Gastroesophageal sphincter (tissue), 4 donors: ENCODE measurements at regions not wholly inside any gene's neighbourhood (a gene's known extent, or its start where the extent isn't known, plus 50 kb on each side); places are given as distances from the start of the nearest gene placed in this dataset.

Experiments
- ATAC-seq: fragments of 150-250 bp; one replicate; pipeline ENCODE4 v1.9.1; 2016; ENCODE audit warnings: mild to moderate bottlenecking, moderate library complexity
- H3K27ac ChIP-seq, 4 donors: fragments of 200-600 bp; sonication (generic) in 3 of 4; 1 replicate in 3 of 4; 2 replicates in 1 of 4; pipeline ENCODE4 v1.5.1; 2016 to 2019
- H3K27me3 ChIP-seq: fragments of 200-600 bp; sonication (generic); one replicate; pipeline ENCODE4 v1.5.1; 2019
- H3K36me3 ChIP-seq, 2 donors: fragments of 200-600 bp; sonication (generic); one replicate each; pipeline ENCODE4 v1.5.1; 2019; ENCODE audit warnings: control low read depth in 1 of 2
- H3K4me1 ChIP-seq, 3 donors: fragments of 200-600 bp; sonication (generic); 1 replicate in 2 of 3; 2 replicates in 1 of 3; pipeline ENCODE4 v1.5.1; 2016 to 2019; ENCODE audit warnings: control low read depth in 2 of 3
- H3K4me3 ChIP-seq, 2 donors: fragments of 200-600 bp; sonication (generic); one replicate each; pipeline ENCODE4 v1.5.1; 2019; ENCODE audit warnings: mild to moderate bottlenecking in 1 of 2, moderate library complexity in 1 of 2
- H3K9me3 ChIP-seq, 3 donors: fragments of 200-600 bp; sonication (generic); one replicate each; pipeline ENCODE4 v1.5.1; 2017 to 2019; ENCODE audit warnings: control low read depth in 2 of 3
- EP300 ChIP-seq: sonication (generic); formaldehyde crosslinking; IDR thresholded peaks from one replicate; pipeline ENCODE4 v1.6.1; 2017; ENCODE audit warnings: antibody characterized with exemption, mild to moderate bottlenecking
- POLR2A ChIP-seq, 2 donors: fragments of 450-650 bp; IDR thresholded peaks; one replicate each; pipeline ENCODE4 v1.6.1; 2017; ENCODE audit warnings: antibody characterized with exemption in 2 of 2, mild to moderate bottlenecking in 2 of 2, moderate library complexity in 1 of 2
- POLR2AphosphoS5 ChIP-seq: sonication (generic); formaldehyde crosslinking; IDR thresholded peaks from one replicate; pipeline ENCODE4 v1.6.1; 2017; ENCODE audit warnings: antibody characterized with exemption
- WGBS, 2 donors: methylation state at CpG; one replicate each; pipeline ENCODE4 v1.1.5; 2018; ENCODE audit warnings: low coverage in 1 of 2; 5-methylcytosine and 5-hydroxymethylcytosine counted together
- TF ChIP-seq, protein P1 (sequence below), 4 experiments: fragments of 200-600 bp in 2 of 4; fragments of 450-650 bp in 2 of 4; sonication (generic) in 1 of 4; IDR thresholded peaks; one replicate each; pipeline ENCODE4 v1.5.1; 2017 to 2019; ENCODE audit warnings: antibody characterized with exemption in 4 of 4, mild to moderate bottlenecking in 2 of 4, moderate library complexity in 2 of 4

DNA sequence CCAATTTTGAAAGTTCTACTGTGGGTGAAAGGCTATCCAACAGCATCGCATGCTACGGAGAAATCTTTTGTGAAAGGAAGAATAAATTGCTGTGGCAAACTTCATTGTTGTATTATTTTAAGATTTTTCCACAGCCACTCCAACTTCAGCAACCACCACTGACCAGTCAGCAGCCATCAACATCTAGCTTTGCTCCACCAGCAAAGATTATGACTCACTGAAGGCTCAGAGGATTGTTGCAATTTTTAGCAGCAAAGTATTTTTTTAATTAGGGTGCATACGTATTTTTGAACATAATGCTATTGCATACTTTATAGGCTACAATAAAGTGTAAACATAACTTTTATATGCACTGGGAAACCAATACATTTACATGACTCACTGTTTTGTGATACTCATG, 493.5 kb downstream of the TFAP2A start:
- H3K27ac ChIP-seq: no peak overlapping the region
- H3K36me3 ChIP-seq: no peaks in the 10 kb centered on the region
- no peaks in the 10 kb centered on the region for H3K27me3 ChIP-seq
- no peak for TF ChIP-seq POLR2AphosphoS5
- TF ChIP-seq EP300: no peak
- no peak for TF ChIP-seq POLR2A (IDR thresholded peaks at IDR 0.05)
- TF ChIP-seq, protein P1, sequence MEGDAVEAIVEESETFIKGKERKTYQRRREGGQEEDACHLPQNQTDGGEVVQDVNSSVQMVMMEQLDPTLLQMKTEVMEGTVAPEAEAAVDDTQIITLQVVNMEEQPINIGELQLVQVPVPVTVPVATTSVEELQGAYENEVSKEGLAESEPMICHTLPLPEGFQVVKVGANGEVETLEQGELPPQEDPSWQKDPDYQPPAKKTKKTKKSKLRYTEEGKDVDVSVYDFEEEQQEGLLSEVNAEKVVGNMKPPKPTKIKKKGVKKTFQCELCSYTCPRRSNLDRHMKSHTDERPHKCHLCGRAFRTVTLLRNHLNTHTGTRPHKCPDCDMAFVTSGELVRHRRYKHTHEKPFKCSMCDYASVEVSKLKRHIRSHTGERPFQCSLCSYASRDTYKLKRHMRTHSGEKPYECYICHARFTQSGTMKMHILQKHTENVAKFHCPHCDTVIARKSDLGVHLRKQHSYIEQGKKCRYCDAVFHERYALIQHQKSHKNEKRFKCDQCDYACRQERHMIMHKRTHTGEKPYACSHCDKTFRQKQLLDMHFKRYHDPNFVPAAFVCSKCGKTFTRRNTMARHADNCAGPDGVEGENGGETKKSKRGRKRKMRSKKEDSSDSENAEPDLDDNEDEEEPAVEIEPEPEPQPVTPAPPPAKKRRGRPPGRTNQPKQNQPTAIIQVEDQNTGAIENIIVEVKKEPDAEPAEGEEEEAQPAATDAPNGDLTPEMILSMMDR (IDR thresholded peaks at IDR 0.05): no peak
- no peak overlapping the region for H3K4me3 ChIP-seq
- no peaks in the 10 kb centered on the region for H3K9me3 ChIP-seq
- no peak for ATAC-seq
- WGBS, 2 donors: 30 to 68% methylated on average over 3 of the region's 3 CpGs
- no peaks in the 10 kb centered on the region for H3K4me1 ChIP-seq

DNA sequence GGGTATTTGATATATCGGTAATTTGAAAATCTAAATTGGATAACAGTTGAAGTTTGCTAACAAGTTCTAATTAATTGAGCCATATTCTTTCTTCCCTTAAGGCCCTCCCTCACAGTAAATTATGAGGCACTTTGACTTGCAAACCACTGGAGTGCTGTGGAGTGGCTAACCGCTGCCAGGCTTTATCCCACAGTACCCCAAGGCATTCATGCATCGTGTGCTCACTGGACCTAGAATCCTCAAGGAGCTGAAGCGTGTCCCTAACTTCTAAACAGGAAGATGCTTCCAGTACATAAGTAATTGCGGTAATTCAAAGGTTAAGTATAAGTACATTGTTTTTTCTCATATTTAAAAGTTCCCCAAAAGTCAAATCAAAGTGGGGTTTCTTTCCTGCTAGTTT, 499.9 kb downstream of the TFAP2A start:
- H3K27me3 ChIP-seq: no peaks in the 10 kb centered on the region
- H3K27ac ChIP-seq: no peak overlapping the region
- H3K9me3 ChIP-seq: no peaks in the 10 kb centered on the region
- no peaks in the 10 kb centered on the region for H3K4me1 ChIP-seq
- WGBS, 2 donors: 92 to 97% methylated on average over 4 to 5 of the region's 5 CpGs
- H3K36me3 ChIP-seq: no peaks in the 10 kb centered on the region
- no peak for ATAC-seq
- H3K4me3 ChIP-seq: no peak overlapping the region
- TF ChIP-seq POLR2AphosphoS5: no peak
- TF ChIP-seq, protein P1 (IDR thresholded peaks at IDR 0.05): no peak
- no peak for TF ChIP-seq EP300
- TF ChIP-seq POLR2A (IDR thresholded peaks at IDR 0.05): no peak

DNA sequence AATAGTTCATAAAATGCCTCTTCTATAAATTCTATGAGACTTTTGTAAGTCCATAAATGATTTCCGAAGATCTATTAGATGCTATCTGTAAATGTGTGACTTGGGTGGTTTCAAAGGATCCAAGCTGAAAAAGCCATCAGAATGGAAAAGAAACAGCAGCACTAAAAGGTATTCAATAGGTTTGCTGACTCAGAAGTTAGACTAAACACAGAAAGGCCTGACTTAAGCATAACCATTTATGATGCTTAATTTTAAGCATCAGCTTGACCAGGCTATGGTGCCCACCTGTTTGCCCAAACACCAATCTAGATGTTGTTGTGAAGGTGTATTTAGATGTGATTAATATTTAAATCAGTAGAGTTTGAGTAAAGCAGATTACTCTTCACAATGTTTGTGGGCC, 513.5 kb downstream of the TFAP2A start:
- Histone ChIP-seq H3K27ac (no peak overlapping the region), H3K36me3 (no peaks in the 10 kb centered on the region), H3K27me3 (no peaks in the 10 kb centered on the region), H3K4me1 (no peaks in the 10 kb centered on the region), H3K9me3 (no peaks in the 10 kb centered on the region), H3K4me3 (no peak overlapping the region)
- WGBS, 2 donors: 70 to 83% methylated on average over 1 of the region's 1 CpG
- TF ChIP-seq EP300: no peak
- ATAC-seq: no peak

DNA sequence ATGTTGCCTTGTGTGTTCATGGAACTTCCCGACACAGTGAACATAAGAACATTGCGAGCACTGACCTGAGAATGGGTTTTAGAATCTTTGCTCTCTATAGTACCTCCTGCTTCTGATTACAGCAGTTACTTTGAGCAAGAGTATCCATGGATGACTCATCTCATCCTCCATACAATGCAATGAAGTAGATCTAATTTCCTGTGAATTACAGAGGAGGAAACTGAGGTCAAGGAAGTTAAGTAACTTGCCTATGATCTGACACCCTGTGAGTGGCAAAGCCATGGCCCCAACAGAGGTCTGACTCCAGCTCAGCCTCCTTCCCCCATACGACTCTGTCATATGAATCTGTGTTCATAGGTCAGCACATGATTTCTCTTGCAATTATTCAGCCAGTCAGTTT, 518.1 kb downstream of the TFAP2A start:
- H3K9me3 ChIP-seq: no peaks in the 10 kb centered on the region
- no peaks in the 10 kb centered on the region for H3K27me3 ChIP-seq
- no peak for TF ChIP-seq POLR2AphosphoS5
- TF ChIP-seq, protein P1 (IDR thresholded peaks at IDR 0.05): no peak
- no peak for TF ChIP-seq POLR2A (IDR thresholded peaks at IDR 0.05)
- no peak for TF ChIP-seq EP300
- H3K4me3 ChIP-seq: no peak overlapping the region
- H3K4me1 ChIP-seq: no peaks in the 10 kb centered on the region
- H3K36me3 ChIP-seq: no peaks in the 10 kb centered on the region
- 75 to 83% methylated on average over 3 of the region's 3 CpGs for WGBS, 2 donors
- ATAC-seq: no peak
- H3K27ac ChIP-seq: no peak overlapping the region

DNA sequence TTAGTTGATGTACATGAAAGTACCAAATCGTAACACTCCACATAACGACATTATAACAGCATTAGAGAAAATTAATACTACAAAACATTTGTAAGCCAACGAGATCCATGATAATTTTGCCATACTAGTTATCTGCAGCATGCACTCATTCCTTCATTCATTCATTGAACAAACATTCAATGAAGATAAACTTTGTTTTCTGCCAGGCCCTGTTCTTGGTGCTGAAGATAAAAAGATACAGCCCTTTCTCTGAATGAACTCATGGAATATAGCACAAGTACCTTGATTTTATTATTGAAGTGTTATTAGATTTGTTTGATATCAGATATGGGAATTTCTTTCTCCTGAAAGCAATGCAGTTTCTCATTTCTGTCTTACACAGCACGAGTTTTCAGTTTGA, 524.0 kb downstream of the TFAP2A start:
- H3K4me3 ChIP-seq: no peak overlapping the region
- WGBS, 2 donors: 79 to 83% methylated on average over 4 of the region's 4 CpGs
- no peak for ATAC-seq
- H3K27ac ChIP-seq: no peak overlapping the region
- H3K36me3 ChIP-seq: no peaks in the 10 kb centered on the region
- no peaks in the 10 kb centered on the region for H3K9me3 ChIP-seq
- H3K27me3 ChIP-seq: no peaks in the 10 kb centered on the region
- TF ChIP-seq, protein P1 (IDR thresholded peaks at IDR 0.05): no peak
- TF ChIP-seq EP300 (no peak), POLR2A (IDR thresholded peaks at IDR 0.05) (no peak), POLR2AphosphoS5 (no peak)
- no peaks in the 10 kb centered on the region for H3K4me1 ChIP-seq
